DND-41 (cell line): ENCODE measurements at regions not wholly inside any gene's neighbourhood (a gene's known extent, or its start where the extent isn't known, plus 50 kb on each side); places are given as distances from the start of the nearest gene placed in this dataset.

Experiments used
- ATAC-seq: fragments of 200-7000 bp; cut with Tn5 transposase; 3 replicates; pipeline ENCODE4 v1.9.1; 2021; ENCODE audit warnings: low read depth; ENCODE audit not compliant: insufficient read depth
- DNase-seq: peaks from one replicate; pipeline ENCODE4 v3.0.0-alpha.2; 2020
- H2AFZ ChIP-seq: 2 replicates; pipeline ENCODE4 v1.6.0; 2012; ENCODE audit warnings: low read depth, low read length
- H3K27ac ChIP-seq: 2 replicates; pipeline ENCODE4 v1.5.1; 2012; ENCODE audit warnings: low read length, inconsistent platforms
- H3K27me3 ChIP-seq: fragments of 200-600 bp; sonication (generic); 2 replicates; pipeline ENCODE4 v1.6.0; 2012; ENCODE audit warnings: low read length, mild to moderate bottlenecking, inconsistent platforms; ENCODE audit not compliant: insufficient read depth, poor library complexity
- H3K36me3 ChIP-seq: 2 replicates; pipeline ENCODE4 v1.5.1; 2012; ENCODE audit warnings: low read length, inconsistent platforms; ENCODE audit not compliant: insufficient read depth
- H3K4me1 ChIP-seq: 2 replicates; pipeline ENCODE4 v1.5.1; 2012; ENCODE audit warnings: mild to moderate bottlenecking, low read length; ENCODE audit not compliant: insufficient read depth
- H3K4me2 ChIP-seq: 2 replicates; pipeline ENCODE4 v1.6.0; 2012; ENCODE audit warnings: mild to moderate bottlenecking, moderate library complexity, low read length, inconsistent platforms; ENCODE audit not compliant: insufficient read depth
- H3K4me3 ChIP-seq, 2 experiments: fragments of 200-600 bp in 1 of 2; shearing (Covaris generic) in 1 of 2; 2 replicates each; pipeline ENCODE4 v1.5.1; 2012 to 2016; ENCODE audit warnings: inconsistent platforms in 2 of 2, low read length in 2 of 2, mild to moderate bottlenecking in 2 of 2, low read depth in 1 of 2, moderate library complexity in 1 of 2
- H3K79me2 ChIP-seq: 2 replicates; pipeline ENCODE4 v1.6.0; 2012; ENCODE audit warnings: low read length, inconsistent platforms; ENCODE audit not compliant: insufficient read depth
- H3K9ac ChIP-seq: 2 replicates; pipeline ENCODE4 v1.6.0; 2012; ENCODE audit warnings: low read depth, mild to moderate bottlenecking, inconsistent platforms, low read length, moderate library complexity
- H3K9me3 ChIP-seq: 2 replicates; pipeline ENCODE4 v1.5.1; 2012; ENCODE audit warnings: low read length, moderate library complexity, mild to moderate bottlenecking, inconsistent platforms; ENCODE audit not compliant: insufficient read depth, severe bottlenecking
- H4K20me1 ChIP-seq: 2 replicates; pipeline ENCODE4 v1.6.0; 2012; ENCODE audit warnings: low read length; ENCODE audit not compliant: insufficient read depth
- CTCF ChIP-seq: IDR thresholded peaks from 2 replicates; pipeline ENCODE4 v1.5.1; 2012; ENCODE audit warnings: borderline replicate concordance, low read length, moderate library complexity, mild to moderate bottlenecking; ENCODE audit not compliant: poor library complexity, severe bottlenecking; ENCODE audit errors: extremely low read depth
- EZH2 ChIP-seq: IDR thresholded peaks from 3 replicates; pipeline ENCODE4 v1.6.1; 2012; ENCODE audit warnings: borderline replicate concordance, low read depth, mild to moderate bottlenecking, moderate library complexity, low read length, inconsistent platforms; ENCODE audit not compliant: severe bottlenecking

- TF ChIP-seq CTCF (no peak), EZH2 (no peak)
- ATAC-seq (no peak), DNase-seq (no peak)
- Histone ChIP-seq H3K79me2 (no peaks in the 10 kb centered on the region), H3K27me3 (no peaks in the 10 kb centered on the region), H3K36me3 (no peaks in the 10 kb centered on the region), H3K9ac (no peak overlapping the region), H3K27ac (no peak overlapping the region), H2AFZ (no peak overlapping the region), H3K9me3 (no peaks in the 10 kb centered on the region), H3K4me1 (no peaks in the 10 kb centered on the region), H3K4me2 (no peak overlapping the region), H3K4me3 (no peak overlapping the region), H4K20me1 (no peaks in the 10 kb centered on the region)
Observed at GRCh38 chrX:20594985-20595384, 328.3 kb upstream of the RPS6KA3 start.

GRCh38 chrX:20593836-20594235, 327.1 kb upstream of the RPS6KA3 start:
- Histone ChIP-seq H3K27ac (no peak overlapping the region), H2AFZ (no peak overlapping the region), H3K9me3 (no peaks in the 10 kb centered on the region), H3K4me1 (no peaks in the 10 kb centered on the region), H3K9ac (no peak overlapping the region), H3K36me3 (no peaks in the 10 kb centered on the region), H3K27me3 (no peaks in the 10 kb centered on the region), H3K4me2 (no peak overlapping the region), H3K4me3 (no peak overlapping the region), H4K20me1 (no peaks in the 10 kb centered on the region), H3K79me2 (no peaks in the 10 kb centered on the region)
- ATAC-seq (no peak), DNase-seq (no peak)
- TF ChIP-seq CTCF: no peak

- no peak overlapping the region for H3K9ac ChIP-seq
- TF ChIP-seq EZH2: no peak
- no peak for TF ChIP-seq CTCF
- no peaks in the 10 kb centered on the region for H4K20me1 ChIP-seq
- H3K27ac ChIP-seq: no peak overlapping the region
- no peak overlapping the region for H2AFZ ChIP-seq
- DNase-seq: no peak
- no peaks in the 10 kb centered on the region for H3K9me3 ChIP-seq
- no peaks in the 10 kb centered on the region for H3K36me3 ChIP-seq
- H3K79me2 ChIP-seq: no peaks in the 10 kb centered on the region
- H3K27me3 ChIP-seq: no peaks in the 10 kb centered on the region
- no peaks in the 10 kb centered on the region for H3K4me1 ChIP-seq
- H3K4me3 ChIP-seq: no peak overlapping the region
- no peak for ATAC-seq
- H3K4me2 ChIP-seq: no peak overlapping the region
Observed at GRCh38 chrX:20593402-20593801, 326.7 kb upstream of the RPS6KA3 start.

GRCh38 chrX:20591246-20591645, 324.5 kb upstream of the RPS6KA3 start:
- Histone ChIP-seq H3K27me3 (no peaks in the 10 kb centered on the region), H3K36me3 (no peaks in the 10 kb centered on the region), H3K4me2 (no peak overlapping the region), H4K20me1 (no peaks in the 10 kb centered on the region), H3K4me1 (no peaks in the 10 kb centered on the region), H3K27ac (no peak overlapping the region), H3K9ac (no peak overlapping the region), H3K4me3 (no peak overlapping the region), H3K79me2 (no peaks in the 10 kb centered on the region), H2AFZ (no peak overlapping the region), H3K9me3 (no peaks in the 10 kb centered on the region)
- DNase-seq (no peak), ATAC-seq (no peak)
- TF ChIP-seq EZH2 (no peak), CTCF (no peak)
